NB4 (cell line): ENCODE measurements at regions not wholly inside any gene's neighbourhood (a gene's known extent, or its start where the extent isn't known, plus 50 kb on each side); places are given as distances from the start of the nearest gene placed in this dataset.

Experiments used
- DNase-seq: peaks from one replicate; pipeline ENCODE4 v3.0.0; 2010; ENCODE audit warnings: low read depth
- H3K4me3 ChIP-seq: one replicate; pipeline ENCODE4 v1.5.1; 2011; ENCODE audit warnings: mild to moderate bottlenecking, low read depth, low read length, moderate library complexity
- CTCF ChIP-seq: IDR thresholded peaks from one replicate; pipeline ENCODE4 v1.5.1; 2012; ENCODE audit warnings: low read depth, low read length
- MAX ChIP-seq: IDR thresholded peaks from 2 replicates; pipeline ENCODE4 v1.6.1; 2011; ENCODE audit warnings: low read depth, low read length
- MYC ChIP-seq: IDR thresholded peaks from 2 replicates; pipeline ENCODE4 v1.6.1; 2011; ENCODE audit warnings: low read depth, low read length
- POLR2A ChIP-seq: IDR thresholded peaks from 2 replicates; pipeline ENCODE4 v1.6.1; 2011; ENCODE audit warnings: mild to moderate bottlenecking; ENCODE audit not compliant: insufficient read length; ENCODE audit errors: extremely low read depth

GRCh38 chr4:65175585-65175984 is 494.7 kb downstream of the EPHA5 start:
- TF ChIP-seq CTCF (no peak), MAX (no peak), MYC (no peak), POLR2A (no peak)
- H3K4me3 ChIP-seq: no peak overlapping the region
- no peak for DNase-seq

GRCh38 chr4:65170768-65171514 is 499.3 kb downstream of the EPHA5 start:
- H3K4me3 ChIP-seq: no peak overlapping the region
- no peak for TF ChIP-seq CTCF
- TF ChIP-seq MAX: no peak
- no peak for TF ChIP-seq POLR2A
- no peak for TF ChIP-seq MYC
- no peak for DNase-seq

- no peak overlapping the region for H3K4me3 ChIP-seq
- DNase-seq: no peak
- TF ChIP-seq MYC (no peak), POLR2A (no peak), CTCF (no peak), MAX (no peak)
Observed at GRCh38 chr4:65167719-65168118, 502.6 kb downstream of the EPHA5 start.

GRCh38 chr4:65152205-65152604 is 518.1 kb downstream of the EPHA5 start:
- TF ChIP-seq CTCF (no peak), MYC (no peak), POLR2A (no peak), MAX (no peak)
- DNase-seq: no peak

GRCh38 chr4:65139998-65140397 is 530.3 kb downstream of the EPHA5 start:
- no peak for TF ChIP-seq MAX
- no peak for DNase-seq
- H3K4me3 ChIP-seq: no peak overlapping the region

More at GRCh38 chr4:65152205-65152604, 518.1 kb downstream of the EPHA5 start:
- H3K4me3 ChIP-seq: no peak overlapping the region

GRCh38 chr4:65126200-65126599 is 544.1 kb downstream of the EPHA5 start:
- no peak overlapping the region for H3K4me3 ChIP-seq
- TF ChIP-seq POLR2A (no peak), MAX (no peak), CTCF (no peak)
- DNase-seq: no peak
